Glomerular endothelial cell (primary cell): ENCODE measurements at regions not wholly inside any gene's neighbourhood (a gene's known extent, or its start where the extent isn't known, plus 50 kb on each side); places are given as distances from the start of the nearest gene placed in this dataset.

ENCODE experiments used
- DNase-seq: peaks from one replicate; pipeline ENCODE4 v3.0.0-alpha.2; 2011; ENCODE audit warnings: low read depth, low spot score; ENCODE audit errors: extremely low read depth

DNA sequence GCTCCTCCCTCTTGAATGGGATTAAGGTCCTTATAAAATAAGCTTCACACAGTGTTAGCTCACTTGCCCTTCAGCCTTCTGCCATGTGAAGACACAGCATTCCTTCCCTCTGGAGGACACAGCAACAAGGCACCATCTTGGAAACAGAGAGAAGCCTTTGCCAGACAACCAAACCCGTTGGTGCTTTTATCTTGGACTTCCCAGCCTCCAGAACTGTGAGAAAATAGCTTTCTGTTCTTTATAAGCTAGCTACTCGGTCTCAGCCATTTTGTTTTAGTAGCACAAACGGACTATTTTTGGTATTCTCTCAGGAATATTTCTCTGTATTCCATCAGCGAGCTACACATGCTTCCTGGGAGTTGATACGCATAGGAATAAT, 58.6 kb upstream of the IRF2BP2 start:
- DNase-seq = no peak

DNA sequence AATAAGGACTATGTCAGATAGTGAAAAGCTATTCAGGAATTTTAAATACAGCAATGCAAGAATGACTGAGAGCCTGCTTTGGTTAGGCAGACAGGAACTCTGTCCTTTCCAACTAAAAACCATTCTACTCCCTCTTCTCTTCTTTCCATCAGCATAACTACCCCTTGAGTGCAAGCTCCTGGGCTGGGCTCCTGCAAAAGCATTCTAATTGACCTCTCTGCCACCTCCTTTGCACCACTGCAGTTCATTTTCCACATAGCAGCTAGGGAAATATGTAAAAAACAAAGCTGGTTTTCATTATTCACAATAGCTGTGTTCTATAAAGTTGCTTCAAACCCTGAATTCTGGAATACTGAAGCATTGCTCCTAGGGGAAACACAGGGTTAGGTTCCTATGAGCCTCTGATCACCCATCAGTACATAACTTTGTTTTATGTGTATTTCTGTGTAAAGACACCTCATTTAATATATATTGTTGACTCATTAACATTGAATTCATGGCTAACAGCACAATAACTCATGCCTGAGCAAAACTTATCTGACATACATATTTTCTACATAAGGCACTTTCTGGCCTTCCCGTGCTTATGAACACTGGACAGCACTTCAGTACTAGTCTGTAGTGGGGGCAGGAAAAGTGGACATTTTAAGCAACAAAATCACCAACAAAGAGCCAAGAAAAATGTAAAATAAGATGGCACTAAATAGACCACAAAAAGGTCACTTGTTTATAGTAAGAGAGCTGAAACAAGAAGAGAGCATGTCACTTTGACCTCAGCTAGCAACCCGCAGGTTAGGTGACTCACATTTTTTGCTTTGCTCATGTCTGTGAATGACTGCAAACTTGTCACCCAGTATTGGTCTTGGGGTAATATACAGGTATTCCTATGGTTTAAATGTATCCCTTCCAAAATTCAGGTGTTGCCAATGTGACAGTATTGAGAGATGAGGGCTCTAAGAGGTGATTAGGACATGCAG, 57.9 kb upstream of the IRF2BP2 start:
- no peak for DNase-seq

DNA sequence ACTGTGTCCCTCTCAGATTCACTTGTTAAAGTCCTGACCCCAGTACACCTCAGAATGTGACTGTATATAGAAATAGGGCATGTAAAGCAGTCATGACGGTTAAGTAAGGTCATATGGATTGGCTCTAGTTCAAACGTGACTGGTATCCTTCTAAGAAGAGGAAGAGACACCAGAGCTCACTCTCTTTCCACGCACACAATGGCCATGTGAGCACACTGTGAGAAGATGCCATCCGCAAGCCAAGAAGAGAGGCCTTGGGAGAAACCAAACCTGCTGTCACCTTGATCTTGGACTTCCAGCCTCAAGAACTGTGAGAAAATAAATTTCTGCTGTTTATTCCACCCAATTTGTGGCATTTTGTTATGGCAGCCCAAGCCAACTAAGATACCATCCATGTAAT, 56.8 kb upstream of the IRF2BP2 start:
- no peak for DNase-seq

DNA sequence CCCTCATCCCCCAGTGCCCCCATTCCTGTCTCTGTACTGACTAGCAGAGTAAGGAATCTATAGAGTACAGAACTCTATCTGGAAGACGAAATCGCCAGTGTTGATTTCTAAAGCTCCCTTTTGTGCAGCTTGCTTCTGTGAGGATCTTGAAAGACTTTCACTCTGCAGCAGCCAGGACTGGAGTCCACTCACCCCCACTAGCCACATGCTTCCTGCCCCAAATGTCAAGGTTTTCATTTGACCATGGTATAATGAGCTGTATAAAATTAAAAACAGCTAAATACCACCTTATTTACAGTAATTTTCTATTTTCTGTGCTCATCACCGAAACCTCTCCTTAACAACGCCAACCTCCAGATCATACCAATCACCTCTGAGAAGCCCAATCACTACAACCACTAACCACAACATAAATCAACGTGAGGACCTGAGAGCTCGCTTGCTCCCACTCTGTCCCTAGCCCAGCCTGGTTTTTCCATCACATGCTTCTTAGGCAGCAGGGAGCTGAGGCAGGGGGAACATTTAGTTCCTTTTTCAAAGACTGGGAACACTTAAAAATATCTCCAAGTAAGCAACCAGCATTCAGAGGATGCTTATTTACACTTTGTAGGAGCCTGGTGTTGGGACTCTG, 56.1 kb upstream of the IRF2BP2 start:
- no peak for DNase-seq

DNA sequence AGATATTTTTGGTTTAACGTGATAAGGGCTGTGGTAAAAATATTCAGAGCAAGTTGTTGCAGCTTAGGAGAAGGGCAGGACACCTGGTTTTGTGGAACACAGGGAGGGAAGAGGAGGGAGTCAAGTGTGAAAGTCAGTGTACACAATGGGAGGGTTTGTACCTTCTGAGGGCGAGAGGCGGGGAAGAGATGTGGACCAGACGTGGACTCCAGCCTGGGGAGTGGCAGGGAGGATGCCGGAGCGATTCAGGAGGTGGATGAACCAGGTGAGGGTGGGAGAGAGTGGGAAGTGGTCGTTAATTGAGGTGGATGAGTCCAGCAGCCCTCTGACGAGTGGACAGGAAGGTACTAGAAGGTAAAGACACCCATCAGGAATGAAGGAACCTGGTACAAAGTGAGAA, 52.2 kb upstream of the IRF2BP2 start:
- no peak for DNase-seq

DNA sequence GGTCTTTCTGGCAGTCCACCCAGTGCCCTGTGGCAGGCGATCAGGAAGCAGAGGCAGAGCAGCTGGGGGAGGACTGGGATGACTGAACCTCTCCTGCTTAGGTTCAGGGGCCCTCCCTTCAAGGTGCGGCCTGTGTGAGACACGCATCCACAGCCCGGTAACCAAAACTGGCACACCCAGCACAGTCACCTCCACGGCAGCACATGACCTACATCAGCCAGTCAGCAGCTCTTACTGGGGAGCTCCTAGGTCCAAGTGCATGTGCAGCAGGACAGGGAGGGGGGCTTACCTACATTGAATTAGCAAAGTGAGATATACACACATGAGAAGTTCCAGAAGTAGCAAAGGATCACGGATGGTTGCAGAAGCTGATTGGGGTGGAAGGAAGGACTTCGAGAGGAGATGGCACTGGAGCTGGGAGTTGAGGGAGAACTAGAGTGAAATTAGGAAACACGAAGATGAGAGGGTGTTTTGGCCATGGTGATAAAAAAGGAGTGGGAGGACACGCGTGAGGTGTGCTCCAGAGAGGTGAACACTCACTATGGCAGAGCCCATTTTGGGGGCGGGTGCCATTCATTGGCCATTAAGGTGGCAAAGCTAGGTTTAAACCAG, 51.4 kb upstream of the IRF2BP2 start:
- no peak for DNase-seq

DNA sequence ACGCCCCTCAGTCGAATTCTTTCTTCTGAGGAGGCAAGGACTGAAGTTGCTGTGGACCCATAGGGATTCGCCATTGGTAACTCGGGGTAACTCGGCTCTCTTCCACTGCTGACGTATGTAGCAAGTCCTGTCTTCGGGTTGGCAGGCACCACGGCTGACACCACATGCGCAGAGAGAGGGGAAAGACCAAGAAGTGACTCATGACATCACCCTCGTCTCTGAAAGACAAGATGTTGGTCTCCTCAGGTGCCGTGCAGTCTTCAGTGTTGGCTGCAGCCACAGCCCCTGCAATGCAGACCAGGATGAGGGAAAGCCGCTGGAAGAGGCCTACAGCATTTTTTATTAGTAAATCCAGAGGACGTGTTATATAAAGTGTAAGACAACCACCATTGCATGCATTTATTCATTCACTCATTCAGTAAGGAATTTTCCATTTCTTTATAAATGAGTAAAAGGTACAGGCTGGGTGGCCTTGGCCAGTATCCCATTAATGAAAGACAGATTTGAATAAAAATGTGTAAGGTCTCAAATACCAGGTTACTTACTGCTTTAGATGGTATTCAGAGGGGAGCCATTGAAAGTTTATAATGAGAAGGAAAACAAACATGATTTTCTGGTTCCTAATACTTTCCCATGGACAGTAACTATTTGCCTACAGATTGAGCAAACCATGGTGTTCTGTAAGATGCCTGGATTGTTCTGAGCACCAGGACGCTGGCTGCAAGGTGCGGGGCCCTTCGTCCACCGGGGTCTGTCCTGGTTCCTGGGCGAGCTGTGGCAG, 50.7 kb upstream of the IRF2BP2 start:
- no peak for DNase-seq
